ENCODE measurements at regions not wholly inside any gene's neighbourhood (a gene's known extent, or its start where the extent isn't known, plus 50 kb on each side); places are given as distances from the start of the nearest gene placed in this dataset.

- H3K9me3 ChIP-seq (ENCODE audit: severe bottlenecking) = no peaks in the 10 kb centered on the region
- H3K4me1 ChIP-seq (ENCODE audit: insufficient read depth, poor library complexity, severe bottlenecking) = no peaks in the 10 kb centered on the region
- H3K36me3 ChIP-seq (ENCODE audit: low read depth) = no peaks in the 10 kb centered on the region
- DNase-seq (ENCODE audit: low spot score) (no peak), ATAC-seq (ENCODE audit: low read depth) (no peak)
- H3K27me3 ChIP-seq (ENCODE audit: insufficient read depth, poor library complexity, severe bottlenecking) = no peaks in the 10 kb centered on the region
- H3K4me3 ChIP-seq (ENCODE audit: severe bottlenecking) = no peak overlapping the region
- TF ChIP-seq CTCF (IDR thresholded peaks at IDR 0.05; ENCODE audit: poor library complexity, severe bottlenecking) = no peak
- no peak overlapping the region for H3K27ac ChIP-seq (ENCODE audit: poor library complexity, severe bottlenecking)
Measured at GRCh38 chr2:156784020-156784701, 348.0 kb downstream of the GPD2 start.

GRCh38 chr2:156787517-156787916, 351.3 kb downstream of the GPD2 start:
- Histone ChIP-seq H3K4me1 (ENCODE audit: insufficient read depth, poor library complexity, severe bottlenecking) (no peaks in the 10 kb centered on the region), H3K36me3 (ENCODE audit: low read depth) (no peaks in the 10 kb centered on the region), H3K4me3 (ENCODE audit: severe bottlenecking) (no peak overlapping the region), H3K9me3 (ENCODE audit: severe bottlenecking) (no peaks in the 10 kb centered on the region), H3K27ac (ENCODE audit: poor library complexity, severe bottlenecking) (no peak overlapping the region), H3K27me3 (ENCODE audit: insufficient read depth, poor library complexity, severe bottlenecking) (no peaks in the 10 kb centered on the region)
- DNase-seq (ENCODE audit: low spot score) = no peak
- TF ChIP-seq CTCF (IDR thresholded peaks at IDR 0.05; ENCODE audit: poor library complexity, severe bottlenecking) = no peak
- no peak for ATAC-seq (ENCODE audit: low read depth)

GRCh38 chr2:156790343-156791037, 354.3 kb downstream of the GPD2 start:
- DNase-seq (ENCODE audit: low spot score) (no peak), ATAC-seq (ENCODE audit: low read depth) (no peak)
- no peak overlapping the region for H3K27ac ChIP-seq (ENCODE audit: poor library complexity, severe bottlenecking)
- H3K4me3 ChIP-seq (ENCODE audit: severe bottlenecking) = no peak overlapping the region
- H3K9me3 ChIP-seq (ENCODE audit: severe bottlenecking) = no peaks in the 10 kb centered on the region
- H3K27me3 ChIP-seq (ENCODE audit: insufficient read depth, poor library complexity, severe bottlenecking) = no peaks in the 10 kb centered on the region
- no peaks in the 10 kb centered on the region for H3K4me1 ChIP-seq (ENCODE audit: insufficient read depth, poor library complexity, severe bottlenecking)
- no peak for TF ChIP-seq CTCF (IDR thresholded peaks at IDR 0.05; ENCODE audit: poor library complexity, severe bottlenecking)
- H3K36me3 ChIP-seq (ENCODE audit: low read depth) = no peaks in the 10 kb centered on the region

- DNase-seq (ENCODE audit: low spot score) (no peak), ATAC-seq (ENCODE audit: low read depth) (no peak)
- Histone ChIP-seq H3K27me3 (ENCODE audit: insufficient read depth, poor library complexity, severe bottlenecking) (no peaks in the 10 kb centered on the region), H3K4me1 (ENCODE audit: insufficient read depth, poor library complexity, severe bottlenecking) (no peaks in the 10 kb centered on the region), H3K9me3 (ENCODE audit: severe bottlenecking) (no peaks in the 10 kb centered on the region), H3K27ac (ENCODE audit: poor library complexity, severe bottlenecking) (no peak overlapping the region), H3K36me3 (ENCODE audit: low read depth) (no peaks in the 10 kb centered on the region), H3K4me3 (ENCODE audit: severe bottlenecking) (no peak overlapping the region)
- no peak for TF ChIP-seq CTCF (IDR thresholded peaks at IDR 0.05; ENCODE audit: poor library complexity, severe bottlenecking)
Measured at GRCh38 chr2:156792242-156792840, 356.2 kb downstream of the GPD2 start.
